Stimulated activated CD4-positive, alpha-beta T cell treated with anti-CD3 and anti-CD28 coated beads, TNF-alpha, amount 100 ng/mL, for 4 hours (primary cell): ENCODE measurements at regions not wholly inside any gene's neighbourhood (a gene's known extent, or its start where the extent isn't known, plus 50 kb on each side); places are given as distances from the start of the nearest gene placed in this dataset.

ENCODE experiments used
- DNase-seq, 3 experiments: peaks; one replicate each; pipeline ENCODE4 v3.0.0-alpha.2; 2020; ENCODE audit warnings: low read depth in 3 of 3

DNA sequence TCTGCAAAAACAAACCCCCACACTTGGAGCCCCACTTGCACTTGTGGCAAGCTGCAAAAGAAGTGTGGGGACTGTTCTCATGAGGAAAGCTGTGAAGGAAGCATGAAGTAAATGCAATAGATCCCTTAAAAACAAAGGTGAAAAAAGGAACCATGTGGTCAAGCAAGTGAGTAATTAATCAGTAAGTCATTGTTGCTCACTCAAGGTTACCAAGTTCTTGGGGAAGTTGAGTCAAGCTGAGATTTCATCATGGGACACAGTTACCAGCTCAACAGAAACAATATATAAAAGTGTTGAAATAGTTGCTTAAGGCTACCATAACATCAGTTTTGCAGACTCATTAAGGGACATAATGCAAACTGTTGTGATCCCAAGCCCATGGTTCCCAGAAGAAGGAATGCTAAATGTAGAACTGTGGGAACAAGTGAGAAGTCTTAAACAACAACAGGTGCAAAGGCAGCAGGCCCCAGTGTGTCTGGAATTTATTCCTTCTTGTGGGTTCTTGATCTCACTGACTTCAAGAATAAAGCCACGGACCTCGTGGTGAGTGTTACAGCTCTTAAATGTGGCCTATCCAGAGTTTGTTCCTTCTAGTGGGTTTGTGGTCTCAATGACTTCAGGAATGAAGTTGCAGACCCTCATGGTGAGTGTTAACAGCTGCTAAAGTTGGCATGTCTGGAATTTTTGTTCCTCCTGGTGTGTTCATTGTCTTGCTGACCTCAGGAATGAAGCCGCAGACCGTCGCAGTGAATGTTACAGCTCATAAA is 336.3 kb upstream of the RBMY1B start:
- DNase-seq: no peak

DNA sequence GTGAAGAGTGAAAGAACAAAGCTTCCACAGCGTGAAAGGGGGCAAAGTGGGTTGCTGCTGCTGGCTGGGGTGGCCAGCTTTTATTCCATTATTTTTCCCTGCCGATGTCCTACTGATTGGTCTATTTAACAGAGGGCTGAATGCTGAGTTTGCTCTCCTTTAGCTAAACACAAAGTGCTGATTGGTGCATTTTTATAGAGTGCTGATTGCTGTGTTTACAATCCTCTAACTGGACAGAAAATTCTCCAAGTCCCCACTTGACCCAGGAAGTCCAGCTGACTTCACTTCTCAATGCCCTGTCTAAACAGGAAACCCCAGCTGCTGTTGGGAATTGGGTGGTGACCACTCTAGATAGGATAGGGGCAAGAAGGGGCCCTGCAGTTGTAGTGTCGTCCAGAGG is 335.6 kb upstream of the RBMY1B start:
- DNase-seq: no peak

DNA sequence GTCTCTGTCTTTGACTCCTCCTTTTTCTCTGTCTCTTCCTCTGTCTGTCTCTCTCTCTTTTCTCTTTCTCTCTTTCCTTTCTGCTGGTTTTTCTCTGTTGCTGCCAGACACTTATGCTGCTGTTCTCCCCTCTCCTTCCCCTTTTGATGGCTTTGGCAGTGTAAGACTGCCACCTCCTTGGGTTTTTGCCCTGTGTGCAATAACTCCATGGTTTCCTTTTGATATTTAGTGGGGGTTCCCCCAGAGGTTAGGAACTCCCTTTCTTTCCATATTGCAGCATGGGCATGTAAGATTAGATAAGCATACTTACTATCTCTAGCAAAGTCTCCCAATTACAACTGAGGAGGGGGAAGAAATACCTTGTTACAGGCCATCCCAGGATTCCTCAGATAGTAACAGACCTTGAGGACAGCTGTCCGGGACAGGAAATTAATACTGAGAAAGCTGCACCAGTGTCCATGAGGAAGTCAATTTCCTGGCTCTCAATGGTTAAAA is 333.8 kb upstream of the RBMY1B start:
- no peak for DNase-seq

DNA sequence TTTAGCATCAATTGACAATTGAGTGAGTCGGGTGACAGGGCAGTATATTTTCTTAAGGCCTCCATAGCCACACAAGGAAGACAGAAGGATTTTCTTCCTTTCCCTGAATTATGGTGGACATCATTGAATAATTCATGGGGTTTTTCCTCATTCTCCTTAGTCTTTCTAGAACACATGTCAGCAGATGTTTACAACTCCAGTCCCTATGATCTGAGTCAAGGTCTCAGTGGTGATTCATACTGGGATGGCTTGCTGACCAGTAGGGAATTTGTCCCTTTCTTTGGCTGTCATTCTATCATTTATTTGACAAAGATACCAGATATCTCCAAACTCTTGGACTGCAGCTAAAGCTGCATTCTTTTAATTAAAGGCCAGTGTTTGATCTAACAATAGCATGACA is 332.9 kb upstream of the RBMY1B start:
- no peak for DNase-seq

DNA sequence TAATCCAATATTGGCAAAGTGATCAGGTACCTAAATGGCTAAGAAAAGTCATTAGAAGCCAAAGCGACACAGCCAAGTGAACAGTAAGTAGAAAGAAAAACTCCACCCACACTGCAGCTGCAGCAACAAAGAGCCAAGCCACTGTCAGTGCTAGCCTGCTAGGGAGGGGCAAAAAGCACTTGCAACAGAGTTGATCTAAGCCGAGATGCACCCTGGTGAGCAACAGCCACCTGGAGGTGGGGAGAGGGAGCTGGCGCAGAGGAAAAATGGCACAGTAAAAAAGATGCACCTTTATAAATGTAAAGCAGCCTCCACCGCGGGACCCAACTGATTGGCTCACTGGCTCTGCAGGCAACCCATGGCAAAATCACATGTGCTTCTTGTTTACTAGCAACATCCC is 330.2 kb upstream of the RBMY1B start:
- peak in 2 of 3 experiments; percentile 6 to 33 for DNase-seq

DNA sequence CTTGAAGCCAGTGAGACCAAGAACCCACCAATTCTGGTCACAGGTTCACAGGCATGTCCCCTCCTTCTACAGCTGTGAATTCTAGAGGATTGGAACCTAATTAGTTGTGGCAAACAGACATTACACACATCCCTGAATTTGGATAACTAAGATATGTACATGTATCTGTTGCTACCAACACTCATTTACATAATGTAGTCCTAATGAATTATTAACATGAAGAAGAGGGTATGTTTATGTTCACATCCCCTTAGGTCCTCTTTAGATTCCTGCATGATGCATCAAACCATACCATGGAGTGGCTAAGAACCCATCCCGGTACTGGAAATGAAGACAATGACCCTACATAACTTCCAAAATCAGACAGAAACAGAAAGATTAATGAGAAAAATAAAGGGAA is 326.9 kb upstream of the RBMY1B start:
- no peak for DNase-seq

DNA sequence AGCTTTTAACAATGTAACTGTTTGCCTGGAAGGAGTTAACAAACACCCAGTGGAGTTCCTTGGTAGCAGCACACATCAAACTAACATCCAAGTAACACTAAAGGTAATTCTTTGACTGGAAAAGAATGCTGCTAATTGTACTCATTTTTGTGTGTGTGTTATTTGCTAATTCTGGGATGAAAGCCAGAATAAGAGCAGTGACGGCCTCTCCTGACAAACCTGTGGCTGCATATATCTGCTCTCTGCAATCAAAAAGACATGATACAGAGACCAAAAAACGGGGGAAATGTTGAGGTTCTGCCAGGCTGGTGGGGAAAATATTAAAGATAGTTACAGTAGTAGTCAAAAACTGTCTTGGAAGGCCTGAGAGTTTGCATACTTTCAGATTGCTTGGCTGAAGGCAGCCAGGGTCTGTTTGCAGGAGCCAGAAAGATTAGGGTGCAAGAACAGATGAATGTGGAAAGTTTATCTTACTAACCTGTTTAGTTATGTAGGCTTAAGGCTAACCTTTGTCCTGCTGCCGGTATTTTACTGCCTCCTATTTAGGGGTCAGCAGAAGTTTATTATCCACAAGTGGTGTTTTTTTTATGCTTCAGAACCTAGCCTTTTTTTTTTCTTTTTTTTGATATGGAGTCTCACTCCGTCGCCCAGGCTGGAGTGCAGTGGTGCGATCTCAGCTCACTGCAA is 325.6 kb upstream of the RBMY1B start:
- DNase-seq: no peak

DNA sequence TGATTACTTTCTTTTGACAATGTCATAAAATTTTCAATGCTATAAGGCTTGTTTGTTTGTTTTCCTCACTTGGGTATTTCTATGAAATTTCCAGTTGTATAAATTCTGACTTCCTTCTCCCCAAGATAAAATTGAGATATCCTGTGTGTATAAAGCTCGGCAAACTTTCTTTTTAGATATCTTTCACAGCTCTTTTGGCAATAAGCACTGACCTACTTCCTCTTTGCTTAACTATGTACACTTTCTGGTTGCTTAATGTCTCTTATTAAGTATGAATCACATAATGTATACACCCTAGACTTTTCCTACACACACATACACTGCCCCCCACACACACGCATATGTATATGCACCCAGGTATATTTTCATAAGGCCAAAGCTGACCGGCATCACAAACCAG is 318.4 kb upstream of the RBMY1B start:
- DNase-seq: no peak

DNA sequence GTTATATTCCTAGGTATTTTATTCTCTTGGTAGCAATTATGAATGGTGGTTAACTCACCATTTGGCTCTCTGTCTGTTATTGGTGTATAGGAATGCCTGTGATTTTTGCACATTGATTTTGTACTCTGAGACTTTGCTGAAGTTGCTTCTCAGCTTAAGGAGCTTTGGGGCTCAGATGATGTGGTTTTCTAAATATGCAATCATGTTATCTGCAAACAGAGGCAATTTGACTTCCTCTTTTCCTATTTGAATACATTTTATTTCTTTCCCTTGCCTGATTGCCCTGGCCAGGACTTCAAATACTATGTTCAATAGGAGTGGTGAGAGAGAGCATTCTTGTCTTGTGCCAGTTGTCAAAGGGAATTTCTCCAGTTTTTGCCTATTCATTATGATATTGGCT is 310.9 kb upstream of the RBMY1B start:
- DNase-seq: no peak

DNA sequence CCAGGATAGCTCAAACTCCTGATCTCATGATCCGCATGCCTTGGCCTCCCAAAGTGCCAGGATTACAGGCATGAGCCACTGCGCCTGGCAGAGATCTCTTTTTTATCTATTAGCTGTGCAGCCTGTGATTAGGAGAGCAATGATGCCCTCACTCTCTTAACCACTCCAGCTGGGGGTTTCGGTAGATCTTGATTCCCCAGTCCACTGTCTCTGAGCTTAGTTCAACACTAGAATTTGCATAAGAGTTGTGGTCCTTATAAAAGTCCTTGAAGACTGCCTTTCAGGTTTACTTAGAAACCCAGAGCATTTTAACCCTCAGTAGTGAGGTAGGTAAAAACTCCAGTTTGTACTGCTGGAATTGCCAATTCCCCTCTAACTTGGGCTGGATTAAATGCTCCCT is 283.3 kb upstream of the RBMY1B start:
- DNase-seq: no peak

DNA sequence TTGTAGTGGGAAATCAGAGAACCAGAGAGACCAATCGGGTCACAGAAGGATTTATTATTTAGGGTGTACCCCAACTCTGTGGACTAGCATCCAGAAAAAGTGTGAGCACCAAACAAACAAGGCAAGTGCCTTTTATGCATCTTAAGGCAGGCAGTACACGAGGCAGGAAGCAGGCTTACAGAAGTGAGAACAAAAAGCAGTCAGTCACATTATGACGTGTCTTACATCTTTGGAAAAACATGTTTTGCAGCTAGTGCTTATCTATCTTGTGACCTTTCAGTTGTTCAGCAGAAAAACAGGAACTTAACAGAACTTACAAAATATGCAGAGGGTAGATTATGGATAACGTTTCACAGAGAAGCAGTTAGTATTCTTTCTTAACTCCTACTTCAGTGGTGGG is 270.9 kb upstream of the RBMY1B start:
- DNase-seq: no peak

DNA sequence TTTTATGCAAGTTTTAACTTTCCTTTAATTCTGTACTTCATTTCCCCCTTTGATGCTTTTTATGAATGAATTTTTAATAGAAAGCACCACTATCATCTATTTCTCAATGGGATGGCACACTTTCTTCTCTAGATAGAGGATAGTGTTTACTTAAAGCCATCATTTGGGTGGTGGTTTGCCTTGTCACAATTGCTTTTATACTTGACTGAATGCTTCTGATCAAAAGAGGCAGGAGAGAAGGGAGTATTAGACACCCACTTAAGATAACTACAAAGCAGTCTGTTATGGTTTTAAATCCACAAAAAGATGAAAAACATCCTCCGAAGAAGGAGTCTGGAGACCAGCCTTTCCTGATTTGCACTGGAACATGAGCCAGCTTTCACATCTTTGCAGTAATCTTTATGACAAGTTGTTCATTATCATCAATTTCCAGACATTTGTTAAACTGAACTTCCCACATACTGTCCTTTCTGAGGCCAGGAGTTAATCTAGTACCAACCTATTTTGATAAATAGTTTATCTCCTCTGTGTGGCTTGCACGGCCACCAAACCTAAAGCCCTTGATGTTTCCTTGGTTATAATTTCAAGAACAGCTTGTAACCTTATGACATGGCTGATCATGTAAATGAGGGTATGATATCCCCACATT is 270.4 kb upstream of the RBMY1B start:
- no peak for DNase-seq

DNA sequence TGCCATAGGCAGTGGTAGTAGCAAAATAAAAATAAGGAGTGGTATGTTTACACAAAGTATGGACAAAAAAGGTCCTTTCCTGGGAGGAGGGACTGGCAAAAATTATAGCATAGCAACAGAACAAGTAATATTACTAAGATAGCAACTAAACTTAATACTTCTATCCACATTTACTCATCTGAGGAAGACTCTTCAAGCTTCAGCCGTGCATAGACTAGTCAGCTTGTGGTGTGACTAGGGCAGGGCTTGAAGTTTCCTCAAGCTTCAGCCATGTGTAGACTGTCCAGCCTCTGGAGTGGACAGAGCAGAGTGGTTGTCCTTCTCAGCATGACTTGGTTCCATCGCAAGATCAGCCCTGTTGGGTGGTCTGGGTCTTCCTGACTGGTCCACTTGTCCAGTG is 268.3 kb upstream of the RBMY1B start:
- DNase-seq: no peak

DNA sequence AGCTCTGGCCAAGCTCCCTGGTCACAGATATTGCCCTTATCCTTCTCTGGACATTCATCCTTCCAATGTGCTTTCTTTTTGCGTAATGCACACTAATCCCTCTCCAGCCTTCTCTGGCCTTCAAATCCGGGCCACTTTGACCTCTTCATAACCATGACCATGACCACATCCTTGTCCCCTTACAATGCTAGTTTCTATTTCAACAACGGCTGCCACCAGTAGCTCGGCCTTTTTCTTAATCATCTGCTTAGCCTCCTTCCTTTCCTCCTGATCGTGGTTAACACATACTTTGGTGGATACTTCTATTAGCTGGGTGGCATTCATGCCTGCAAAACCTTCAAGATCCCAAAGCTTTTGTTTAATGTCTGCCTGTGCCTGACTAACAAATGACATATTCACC is 264.4 kb upstream of the RBMY1B start:
- no peak for DNase-seq

DNA sequence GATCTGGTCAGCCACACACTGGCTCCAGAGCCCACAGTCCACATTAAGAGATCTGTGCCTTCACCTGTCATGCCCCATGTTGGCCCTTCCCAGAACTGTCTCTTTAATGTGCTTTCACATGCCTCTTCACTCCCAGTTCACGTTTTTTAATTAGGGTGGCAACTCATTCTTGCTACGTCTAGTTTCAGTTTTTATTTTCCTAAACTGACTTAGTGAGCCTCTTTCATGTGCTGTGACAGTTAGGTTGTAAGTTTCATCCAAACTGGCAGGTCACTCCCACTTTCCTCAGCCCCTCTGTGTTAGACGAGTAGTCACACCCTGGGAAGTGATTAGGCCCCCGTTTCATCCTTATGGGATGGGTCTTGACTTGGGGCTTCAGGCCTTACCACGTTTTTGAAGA is 262.5 kb upstream of the RBMY1B start:
- DNase-seq: no peak

DNA sequence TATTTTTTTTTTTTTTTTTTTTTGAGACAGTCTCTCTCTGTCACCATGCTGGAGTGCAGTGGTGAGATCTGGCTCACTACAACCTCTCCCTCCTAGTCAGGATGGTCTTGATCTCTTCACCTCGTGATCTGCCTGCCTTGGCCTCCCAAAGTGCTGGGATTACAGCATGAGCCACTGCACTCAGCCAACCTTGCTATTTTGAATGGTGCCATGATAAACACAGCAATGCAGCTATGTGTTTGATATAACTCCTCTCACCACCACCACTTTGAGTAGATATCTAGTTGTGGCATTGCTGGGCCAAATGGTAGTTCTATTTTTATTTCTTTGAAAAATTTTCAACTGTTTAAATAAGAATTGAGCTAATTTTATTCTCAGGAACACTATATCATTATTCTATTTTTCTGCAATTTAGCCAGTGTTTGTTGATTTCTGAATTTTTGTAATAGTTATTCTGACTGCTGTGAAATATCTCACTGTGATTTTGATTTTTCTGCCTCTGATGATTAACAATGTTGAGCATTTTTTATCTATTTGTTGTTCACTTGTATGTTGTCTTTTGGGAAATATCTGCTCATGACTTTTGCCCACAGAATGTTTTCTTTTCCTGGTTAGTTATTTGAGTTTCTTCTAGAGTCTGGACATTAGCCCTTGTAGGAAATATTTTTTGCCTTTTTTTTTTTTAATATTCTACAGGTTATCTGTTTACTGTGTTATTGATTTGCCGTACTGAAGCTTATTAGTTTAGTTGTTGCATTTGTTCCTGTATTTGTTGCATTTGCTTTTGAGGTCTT is 257.5 kb upstream of the RBMY1B start:
- no peak for DNase-seq

DNA sequence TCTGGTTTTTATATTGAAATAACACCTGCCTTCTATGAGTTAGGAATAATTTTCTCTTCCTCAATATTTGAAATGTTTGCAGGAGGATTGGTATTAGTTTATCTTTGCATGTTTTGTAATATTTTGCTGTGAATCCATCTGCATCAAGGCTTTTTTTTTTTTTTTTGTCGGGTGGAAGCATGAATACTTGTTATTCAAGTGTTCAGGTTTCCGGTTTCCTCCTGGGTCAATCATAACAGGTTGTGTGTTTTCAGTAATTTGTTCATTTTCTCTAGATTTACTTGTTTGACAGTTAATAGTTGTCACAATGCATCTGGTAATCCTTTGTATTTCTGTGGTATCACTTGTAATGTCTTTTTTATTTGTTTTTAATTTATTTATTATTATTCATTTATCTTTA is 256.7 kb upstream of the RBMY1B start:
- no peak for DNase-seq

DNA sequence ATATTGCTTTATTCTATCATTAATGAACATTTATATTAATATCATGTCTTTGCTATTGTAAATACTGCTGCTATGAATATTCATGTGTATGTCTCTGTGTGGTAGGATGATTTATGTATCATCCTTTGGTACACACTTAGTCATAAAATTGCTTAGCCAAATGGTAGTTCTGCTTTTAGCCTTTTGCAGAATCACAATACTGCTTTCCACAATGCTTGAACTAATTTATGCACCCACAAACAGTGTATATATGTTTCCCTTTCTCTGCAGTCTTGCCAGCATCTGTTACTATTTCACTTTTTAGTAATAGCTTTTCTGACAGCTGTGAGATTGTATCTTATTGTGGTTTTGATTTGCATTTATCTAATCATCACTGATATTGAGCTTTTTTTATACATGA is 254.3 kb upstream of the RBMY1B start:
- no peak for DNase-seq

DNA sequence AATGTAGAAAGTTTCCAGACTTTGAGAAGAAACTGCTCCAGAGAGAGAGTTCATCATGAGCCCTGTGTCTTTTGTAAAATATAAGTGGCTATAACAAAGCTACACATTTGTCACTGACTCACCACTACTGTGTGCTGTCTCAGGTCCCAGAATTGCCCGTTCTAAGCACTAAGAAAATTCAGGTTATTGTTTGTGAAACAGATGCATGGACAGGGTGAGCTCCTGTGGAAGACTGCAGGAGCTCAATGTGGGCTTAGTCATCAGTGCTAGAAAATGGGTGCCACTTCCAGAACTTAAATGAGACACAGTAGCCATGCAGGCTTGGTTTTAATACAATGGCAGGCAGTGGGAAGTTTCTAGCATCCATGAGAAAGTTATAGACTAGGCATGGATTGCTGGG is 251.4 kb upstream of the RBMY1B start:
- DNase-seq: no peak

DNA sequence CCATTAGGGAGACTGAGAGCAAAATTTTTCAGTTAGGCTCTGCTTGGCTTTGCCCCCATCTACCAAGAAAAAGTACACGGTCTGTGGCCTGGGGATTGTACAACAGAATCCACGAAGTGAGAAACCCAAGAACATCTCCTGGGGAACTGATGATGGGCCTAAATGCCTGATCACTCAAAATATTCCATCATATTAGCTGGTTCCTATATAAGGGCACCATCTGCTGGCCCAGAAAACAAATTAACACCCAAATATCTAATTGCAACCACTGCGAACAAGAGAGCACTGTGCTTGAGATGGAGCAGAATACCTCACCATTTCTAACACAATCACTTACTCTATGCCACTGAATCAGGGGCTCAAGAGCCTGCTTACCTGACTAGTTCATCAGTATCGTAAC is 250.8 kb upstream of the RBMY1B start:
- no peak for DNase-seq

DNA sequence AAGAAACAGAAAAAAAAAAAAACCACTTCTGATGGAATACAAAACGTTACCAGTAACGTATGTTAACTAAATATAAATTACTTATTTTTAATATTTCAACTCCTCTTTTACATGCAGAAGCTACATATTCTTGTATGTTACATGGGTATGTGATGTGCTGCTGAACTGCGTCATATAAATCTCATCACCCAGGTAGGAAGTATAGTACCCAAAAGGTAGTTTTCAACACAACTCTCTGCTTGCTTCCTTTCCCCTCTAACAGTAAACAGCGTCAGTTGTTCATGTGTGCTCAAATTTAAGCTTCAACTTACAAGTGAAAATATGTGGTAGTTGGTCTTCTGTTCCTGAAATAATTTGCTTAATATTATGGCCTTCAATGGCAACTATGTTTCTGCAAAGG is 250.0 kb upstream of the RBMY1B start:
- no peak for DNase-seq

DNA sequence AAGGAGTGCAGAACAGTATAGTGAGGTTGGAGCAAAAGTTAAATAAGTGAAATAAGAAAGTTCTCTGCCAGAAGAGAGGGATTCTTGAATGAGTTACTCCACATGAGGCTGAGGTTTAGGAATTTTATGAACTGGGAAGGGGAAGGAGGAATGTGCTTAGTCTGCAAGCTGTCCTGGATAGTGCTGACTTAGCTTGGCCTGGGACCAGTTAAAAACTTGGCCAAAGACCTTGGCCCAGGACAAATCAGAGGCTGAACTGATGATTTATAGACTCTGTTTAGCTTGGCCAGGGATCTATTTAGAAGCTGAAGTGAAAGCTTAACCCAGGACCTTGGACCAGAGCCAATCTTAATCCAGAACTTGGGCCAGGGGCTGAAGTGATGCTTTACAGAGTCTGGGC is 244.4 kb upstream of the RBMY1B start:
- no peak for DNase-seq
